ENCODE measurements at regions not wholly inside any gene's neighbourhood (a gene's known extent, or its start where the extent isn't known, plus 50 kb on each side); places are given as distances from the start of the nearest gene placed in this dataset.

GRCh38 chr5:156221816-156222215, 105.1 kb upstream of the SGCD start:
- TF ChIP-seq CTCF (IDR thresholded peaks at IDR 0.05 in 2 of 3, conservative IDR thresholded peaks at IDR 0.05 in 1 of 3; ENCODE audit: borderline replicate concordance in 1 of 3, insufficient read depth in 1 of 3, low read depth in 2 of 3, low read length in 2 of 3): no peak
- TF ChIP-seq ZNF274 (IDR thresholded peaks at IDR 0.05; ENCODE audit: low read depth, low read length): no peak
- no peak for TF ChIP-seq REST (IDR thresholded peaks at IDR 0.05; ENCODE audit: low read depth)
- no peak for TF ChIP-seq YY1 (IDR thresholded peaks at IDR 0.05; ENCODE audit: extremely low read depth, insufficient replicate concordance, low read depth, low read length)
- TF ChIP-seq ATF3 (IDR thresholded peaks at IDR 0.05): no peak
- no peak for TF ChIP-seq MAX (IDR thresholded peaks at IDR 0.05)
- no peak for TF ChIP-seq ELF1 (IDR thresholded peaks at IDR 0.05; ENCODE audit: borderline replicate concordance, low read depth)
- TF ChIP-seq EZH2 (IDR thresholded peaks at IDR 0.05): no peak
- no peak for TF ChIP-seq CEBPB (IDR thresholded peaks at IDR 0.05; ENCODE audit: low read depth)
- TF ChIP-seq POLR2AphosphoS5 (IDR thresholded peaks at IDR 0.05; ENCODE audit: low read depth, low read length): no peak
- no peak for TF ChIP-seq POLR2A (IDR thresholded peaks at IDR 0.05; ENCODE audit: borderline replicate concordance, extremely low read depth, insufficient read depth, insufficient read length)
- TF ChIP-seq EZH2phosphoT487 (IDR thresholded peaks at IDR 0.05; ENCODE audit: borderline replicate concordance): no peak
- TF ChIP-seq JUND (IDR thresholded peaks at IDR 0.05): no peak
